ENCODE measurements at regions not wholly inside any gene's neighbourhood (a gene's known extent, or its start where the extent isn't known, plus 50 kb on each side); places are given as distances from the start of the nearest gene placed in this dataset.

DNA sequence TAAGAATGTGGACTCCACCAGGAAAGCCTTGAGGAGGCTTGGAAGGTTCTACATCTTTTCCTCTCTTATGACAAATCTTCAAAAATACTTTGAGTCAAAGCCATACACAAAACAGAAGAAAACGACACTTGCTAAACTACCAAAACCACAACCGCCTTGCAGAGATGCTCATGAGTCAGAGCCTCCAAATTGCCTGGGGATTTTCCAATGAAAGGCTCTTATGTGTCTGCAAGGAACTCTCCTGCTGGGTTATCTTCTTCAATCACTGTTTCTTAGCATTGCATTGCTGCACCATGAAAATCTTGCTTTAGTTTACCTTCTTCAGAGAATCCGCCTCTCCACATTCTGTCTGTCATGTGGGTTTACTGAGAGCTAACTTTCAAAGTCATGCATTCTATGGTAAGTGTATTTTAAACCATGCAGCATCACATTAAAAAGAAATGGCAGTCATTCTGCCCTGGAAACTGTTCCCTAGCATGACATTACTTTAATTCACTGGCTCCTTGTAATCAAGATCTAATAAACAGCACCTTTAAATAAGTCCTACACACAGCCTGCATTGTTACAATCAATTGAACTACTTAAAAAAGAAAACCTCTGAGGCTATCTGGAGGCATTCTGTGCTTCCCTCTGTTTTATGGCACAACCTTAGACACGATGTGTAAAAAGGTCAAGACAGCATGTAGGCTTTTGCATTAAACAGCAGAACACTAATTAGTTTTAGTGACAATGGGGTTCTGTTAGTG is 210.0 kb upstream of the FOXD3 start (continued):
- TF ChIP-seq, protein P1, sequence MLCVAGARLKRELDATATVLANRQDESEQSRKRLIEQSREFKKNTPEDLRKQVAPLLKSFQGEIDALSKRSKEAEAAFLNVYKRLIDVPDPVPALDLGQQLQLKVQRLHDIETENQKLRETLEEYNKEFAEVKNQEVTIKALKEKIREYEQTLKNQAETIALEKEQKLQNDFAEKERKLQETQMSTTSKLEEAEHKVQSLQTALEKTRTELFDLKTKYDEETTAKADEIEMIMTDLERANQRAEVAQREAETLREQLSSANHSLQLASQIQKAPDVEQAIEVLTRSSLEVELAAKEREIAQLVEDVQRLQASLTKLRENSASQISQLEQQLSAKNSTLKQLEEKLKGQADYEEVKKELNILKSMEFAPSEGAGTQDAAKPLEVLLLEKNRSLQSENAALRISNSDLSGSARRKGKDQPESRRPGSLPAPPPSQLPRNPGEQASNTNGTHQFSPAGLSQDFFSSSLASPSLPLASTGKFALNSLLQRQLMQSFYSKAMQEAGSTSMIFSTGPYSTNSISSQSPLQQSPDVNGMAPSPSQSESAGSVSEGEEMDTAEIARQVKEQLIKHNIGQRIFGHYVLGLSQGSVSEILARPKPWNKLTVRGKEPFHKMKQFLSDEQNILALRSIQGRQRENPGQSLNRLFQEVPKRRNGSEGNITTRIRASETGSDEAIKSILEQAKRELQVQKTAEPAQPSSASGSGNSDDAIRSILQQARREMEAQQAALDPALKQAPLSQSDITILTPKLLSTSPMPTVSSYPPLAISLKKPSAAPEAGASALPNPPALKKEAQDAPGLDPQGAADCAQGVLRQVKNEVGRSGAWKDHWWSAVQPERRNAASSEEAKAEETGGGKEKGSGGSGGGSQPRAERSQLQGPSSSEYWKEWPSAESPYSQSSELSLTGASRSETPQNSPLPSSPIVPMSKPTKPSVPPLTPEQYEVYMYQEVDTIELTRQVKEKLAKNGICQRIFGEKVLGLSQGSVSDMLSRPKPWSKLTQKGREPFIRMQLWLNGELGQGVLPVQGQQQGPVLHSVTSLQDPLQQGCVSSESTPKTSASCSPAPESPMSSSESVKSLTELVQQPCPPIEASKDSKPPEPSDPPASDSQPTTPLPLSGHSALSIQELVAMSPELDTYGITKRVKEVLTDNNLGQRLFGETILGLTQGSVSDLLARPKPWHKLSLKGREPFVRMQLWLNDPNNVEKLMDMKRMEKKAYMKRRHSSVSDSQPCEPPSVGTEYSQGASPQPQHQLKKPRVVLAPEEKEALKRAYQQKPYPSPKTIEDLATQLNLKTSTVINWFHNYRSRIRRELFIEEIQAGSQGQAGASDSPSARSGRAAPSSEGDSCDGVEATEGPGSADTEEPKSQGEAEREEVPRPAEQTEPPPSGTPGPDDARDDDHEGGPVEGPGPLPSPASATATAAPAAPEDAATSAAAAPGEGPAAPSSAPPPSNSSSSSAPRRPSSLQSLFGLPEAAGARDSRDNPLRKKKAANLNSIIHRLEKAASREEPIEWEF (IDR thresholded peaks at IDR 0.05; ENCODE audit: insufficient replicate concordance, low read depth, low read length), result no peak
- TF ChIP-seq MYC (IDR thresholded peaks at IDR 0.05; ENCODE audit: insufficient read depth, insufficient read length, insufficient replicate concordance, low read length, severe bottlenecking) (no peak), NFIC (IDR thresholded peaks at IDR 0.05; ENCODE audit: low read depth, low read length) (peak; percentile 29; the same call in 1 of the 2 replicates), BMI1 (IDR thresholded peaks at IDR 0.05; ENCODE audit: borderline replicate concordance) (no peak), HDGF (IDR thresholded peaks at IDR 0.05) (no peak)

DNA sequence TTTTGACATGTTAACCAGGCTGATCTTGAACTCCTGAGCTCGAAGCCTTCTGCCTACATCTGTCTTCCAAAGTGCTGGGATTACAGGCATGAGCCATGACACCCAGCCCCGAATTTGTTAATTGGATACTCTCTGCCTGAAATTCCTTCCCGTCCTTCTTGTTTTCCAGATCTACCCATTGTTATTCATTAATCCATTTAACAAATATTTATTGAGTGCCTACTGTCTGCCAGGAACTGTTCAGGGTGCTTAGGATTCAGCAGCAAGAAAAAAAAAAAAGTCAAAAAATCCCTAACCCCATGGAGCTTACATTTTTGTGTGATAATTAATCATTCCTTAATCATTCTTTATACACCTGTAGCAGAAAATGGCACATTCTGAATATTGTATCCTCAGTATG is 206.8 kb upstream of the FOXD3 start:
- no peak overlapping the region for H3K27ac ChIP-seq (ENCODE audit: control insufficient read depth, insufficient read depth)
- H3K4me3 ChIP-seq, result no peak overlapping the region
- no peaks in the 10 kb centered on the region; a peak in 1 of 4 replicates for H3K27me3 ChIP-seq (replicated peaks in 1 of 2; ENCODE audit: control insufficient read depth in 2 of 2, insufficient read depth in 2 of 2, low read length in 1 of 2)
- no peaks in the 10 kb centered on the region for H4K20me1 ChIP-seq (ENCODE audit: control insufficient read depth, insufficient read depth)
- H3K4me2 ChIP-seq (ENCODE audit: control insufficient read depth, insufficient read depth), result no peak overlapping the region
- no peak overlapping the region for H3K9ac ChIP-seq (ENCODE audit: control insufficient read depth, insufficient read depth, low read length)
- ChIA-PET CTCF (no interaction called here), SMC1A (ENCODE audit: uncharacterized antibody, unreplicated experiment) (no interaction called here), POLR2A (no interaction called here), RAD21 (ENCODE audit: unreplicated experiment) (no interaction called here)
- no peaks in the 10 kb centered on the region for H3K79me2 ChIP-seq (ENCODE audit: control insufficient read depth, insufficient read depth, low read length)
- no peaks in the 10 kb centered on the region for H3K4me1 ChIP-seq (ENCODE audit: control insufficient read depth, insufficient read depth, low read length)
- H3K9me3 ChIP-seq (replicated peaks; ENCODE audit: control insufficient read depth, insufficient read depth, low read length), result no peaks in the 10 kb centered on the region
- intact Hi-C loops (cut with micrococcal nuclease; ENCODE audit: unreplicated experiment), result no loop called here
- no peak for DNase-seq (ENCODE audit: low read depth, low spot score)
- no peak overlapping the region for H2AFZ ChIP-seq (ENCODE audit: control insufficient read depth, low read depth, low read length)
- FAIRE-seq, result no peak
- no peak for ATAC-seq
- no TSS peak for BruUV-seq (replicated peaks)
- no peaks in the 10 kb centered on the region for H3K36me3 ChIP-seq (ENCODE audit: control insufficient read depth in 2 of 2, insufficient read depth in 2 of 2, low read length in 1 of 2)
- 6% methylated on average over 3 of the region's 3 CpGs for WGBS (ENCODE audit: insufficient coverage, insufficient replicate concordance, low lambda C conversion rate, missing lambda C conversion rate)
- in situ Hi-C loops (cut with MboI), result no loop called here
- TF ChIP-seq RELA (IDR thresholded peaks at IDR 0.05; ENCODE audit: borderline replicate concordance, partially characterized antibody), result no peak
- no peak for TF ChIP-seq SUPT20H (IDR thresholded peaks at IDR 0.05; ENCODE audit: borderline replicate concordance, control insufficient read depth, low read depth, low read length)
- TF ChIP-seq SREBF2 (IDR thresholded peaks at IDR 0.05; ENCODE audit: low read length), result no peak
- TF ChIP-seq, protein P2, sequence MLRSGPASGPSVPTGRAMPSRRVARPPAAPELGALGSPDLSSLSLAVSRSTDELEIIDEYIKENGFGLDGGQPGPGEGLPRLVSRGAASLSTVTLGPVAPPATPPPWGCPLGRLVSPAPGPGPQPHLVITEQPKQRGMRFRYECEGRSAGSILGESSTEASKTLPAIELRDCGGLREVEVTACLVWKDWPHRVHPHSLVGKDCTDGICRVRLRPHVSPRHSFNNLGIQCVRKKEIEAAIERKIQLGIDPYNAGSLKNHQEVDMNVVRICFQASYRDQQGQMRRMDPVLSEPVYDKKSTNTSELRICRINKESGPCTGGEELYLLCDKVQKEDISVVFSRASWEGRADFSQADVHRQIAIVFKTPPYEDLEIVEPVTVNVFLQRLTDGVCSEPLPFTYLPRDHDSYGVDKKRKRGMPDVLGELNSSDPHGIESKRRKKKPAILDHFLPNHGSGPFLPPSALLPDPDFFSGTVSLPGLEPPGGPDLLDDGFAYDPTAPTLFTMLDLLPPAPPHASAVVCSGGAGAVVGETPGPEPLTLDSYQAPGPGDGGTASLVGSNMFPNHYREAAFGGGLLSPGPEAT (IDR thresholded peaks at IDR 0.05; ENCODE audit: low read depth), result no peak
- TF ChIP-seq, protein P3, sequence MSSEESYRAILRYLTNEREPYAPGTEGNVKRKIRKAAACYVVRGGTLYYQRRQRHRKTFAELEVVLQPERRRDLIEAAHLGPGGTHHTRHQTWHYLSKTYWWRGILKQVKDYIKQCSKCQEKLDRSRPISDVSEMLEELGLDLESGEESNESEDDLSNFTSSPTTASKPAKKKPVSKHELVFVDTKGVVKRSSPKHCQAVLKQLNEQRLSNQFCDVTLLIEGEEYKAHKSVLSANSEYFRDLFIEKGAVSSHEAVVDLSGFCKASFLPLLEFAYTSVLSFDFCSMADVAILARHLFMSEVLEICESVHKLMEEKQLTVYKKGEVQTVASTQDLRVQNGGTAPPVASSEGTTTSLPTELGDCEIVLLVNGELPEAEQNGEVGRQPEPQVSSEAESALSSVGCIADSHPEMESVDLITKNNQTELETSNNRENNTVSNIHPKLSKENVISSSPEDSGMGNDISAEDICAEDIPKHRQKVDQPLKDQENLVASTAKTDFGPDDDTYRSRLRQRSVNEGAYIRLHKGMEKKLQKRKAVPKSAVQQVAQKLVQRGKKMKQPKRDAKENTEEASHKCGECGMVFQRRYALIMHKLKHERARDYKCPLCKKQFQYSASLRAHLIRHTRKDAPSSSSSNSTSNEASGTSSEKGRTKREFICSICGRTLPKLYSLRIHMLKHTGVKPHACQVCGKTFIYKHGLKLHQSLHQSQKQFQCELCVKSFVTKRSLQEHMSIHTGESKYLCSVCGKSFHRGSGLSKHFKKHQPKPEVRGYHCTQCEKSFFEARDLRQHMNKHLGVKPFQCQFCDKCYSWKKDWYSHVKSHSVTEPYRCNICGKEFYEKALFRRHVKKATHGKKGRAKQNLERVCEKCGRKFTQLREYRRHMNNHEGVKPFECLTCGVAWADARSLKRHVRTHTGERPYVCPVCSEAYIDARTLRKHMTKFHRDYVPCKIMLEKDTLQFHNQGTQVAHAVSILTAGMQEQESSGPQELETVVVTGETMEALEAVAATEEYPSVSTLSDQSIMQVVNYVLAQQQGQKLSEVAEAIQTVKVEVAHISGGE (CRISPR knock-in tag; IDR thresholded peaks at IDR 0.05), result no peak
- TF ChIP-seq YY1 (IDR thresholded peaks at IDR 0.05; ENCODE audit: low read depth, low read length), result no peak
- TF ChIP-seq CREM (IDR thresholded peaks at IDR 0.05; ENCODE audit: low read depth), result no peak
